ENCODE measurements at regions not wholly inside any gene's neighbourhood (a gene's known extent, or its start where the extent isn't known, plus 50 kb on each side); places are given as distances from the start of the nearest gene placed in this dataset.
"Not testable (repeated sequence)": the region's sequence is repeated elsewhere in the genome, so short reads cannot be mapped to it uniquely, and the experiment has no call there.

DNA sequence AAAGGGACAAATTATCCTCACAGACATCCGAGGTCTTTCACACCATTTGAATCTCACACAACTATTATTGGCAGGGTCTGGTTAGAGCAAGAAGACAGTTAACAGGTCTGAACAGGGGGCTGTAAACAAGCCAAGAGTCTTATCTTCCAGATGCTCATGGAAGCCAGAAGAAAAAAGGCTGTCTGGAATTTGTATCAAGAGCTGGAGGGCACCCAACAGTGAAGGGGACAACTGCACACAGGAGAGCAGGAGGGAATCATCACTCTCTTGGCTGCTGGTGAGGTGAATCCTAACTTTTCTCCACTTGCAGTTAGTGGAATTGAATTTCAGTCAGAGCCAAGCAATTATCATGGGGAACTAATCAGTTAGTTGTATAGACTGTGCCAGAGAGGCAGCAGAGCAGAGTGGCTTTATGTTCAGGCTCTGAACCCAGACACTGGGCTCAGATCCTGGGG lies 880.2 kb upstream of the AUTS2 start:
- Histone ChIP-seq H3K4me1 (ENCODE audit: control insufficient read depth in 1 of 2, insufficient read depth in 2 of 2, low read length in 2 of 2) (no peaks in the 10 kb centered on the region), H3K27me3 (ENCODE audit: low read depth, low read length) (no peaks in the 10 kb centered on the region), H3K4me3 (ENCODE audit: low read depth in 1 of 2, low read length in 2 of 2) (no peak overlapping the region), H3K27ac (ENCODE audit: low read length) (no peak overlapping the region), H3K9me3 (ENCODE audit: control insufficient read depth in 1 of 2, low read length in 2 of 2) (no peaks in the 10 kb centered on the region), H3K36me3 (ENCODE audit: control insufficient read depth in 1 of 2, insufficient read depth in 2 of 2, low read length in 2 of 2) (no peaks in the 10 kb centered on the region)

DNA sequence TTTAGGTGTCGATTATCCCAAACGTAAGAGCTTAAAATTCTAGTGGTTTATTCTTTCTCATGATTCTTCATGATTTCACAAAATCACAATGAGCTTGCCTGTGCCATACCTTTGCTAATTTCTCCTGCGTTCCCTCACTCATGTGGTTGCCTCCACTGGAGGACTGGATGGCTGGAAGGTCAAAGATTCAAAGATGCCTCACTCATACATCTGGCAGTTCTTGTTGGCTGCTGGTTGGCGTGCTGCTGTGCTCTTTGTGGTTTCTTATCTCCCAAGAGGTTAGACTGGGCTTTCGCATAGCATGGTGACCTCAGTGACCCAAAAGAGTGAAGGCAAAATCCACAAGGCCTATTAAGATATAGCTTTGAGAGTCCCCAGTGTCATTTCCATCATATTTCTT lies 877.6 kb upstream of the AUTS2 start:
- H3K27ac ChIP-seq (ENCODE audit: low read length): no peak overlapping the region
- no peaks in the 10 kb centered on the region for H3K36me3 ChIP-seq (ENCODE audit: control insufficient read depth in 1 of 2, insufficient read depth in 2 of 2, low read length in 2 of 2)
- H3K27me3 ChIP-seq (ENCODE audit: low read depth, low read length): no peaks in the 10 kb centered on the region
- H3K4me1 ChIP-seq (ENCODE audit: control insufficient read depth in 1 of 2, insufficient read depth in 2 of 2, low read length in 2 of 2): no peaks in the 10 kb centered on the region
- H3K4me3 ChIP-seq (ENCODE audit: low read depth in 1 of 2, low read length in 2 of 2): no peak overlapping the region
- no peaks in the 10 kb centered on the region for H3K9me3 ChIP-seq (ENCODE audit: control insufficient read depth in 1 of 2, low read length in 2 of 2)

DNA sequence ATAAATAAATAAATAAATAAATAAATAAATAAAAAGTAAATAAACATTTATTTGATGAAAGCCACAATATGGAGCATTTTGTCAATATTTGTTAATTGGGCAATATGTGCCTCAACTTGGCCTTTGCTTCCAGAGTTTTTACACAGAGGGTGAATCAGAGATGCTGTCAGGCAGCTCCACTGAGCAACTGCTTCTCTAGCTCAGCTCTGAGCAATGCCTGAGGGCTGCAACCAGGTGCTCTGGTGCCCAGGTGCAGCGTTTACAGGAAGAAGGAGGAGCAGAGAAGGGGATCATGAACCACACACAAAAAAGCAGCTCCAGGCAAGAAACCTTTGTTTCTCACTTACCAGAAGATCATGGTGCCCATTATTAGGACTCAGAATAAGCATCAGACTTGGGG lies 876.2 kb upstream of the AUTS2 start:
- no peaks in the 10 kb centered on the region for H3K27me3 ChIP-seq (ENCODE audit: low read depth, low read length)
- H3K4me3 ChIP-seq (ENCODE audit: low read depth in 1 of 2, low read length in 2 of 2): no peak overlapping the region
- no peaks in the 10 kb centered on the region for H3K36me3 ChIP-seq (ENCODE audit: control insufficient read depth in 1 of 2, insufficient read depth in 2 of 2, low read length in 2 of 2)
- no peaks in the 10 kb centered on the region for H3K4me1 ChIP-seq (ENCODE audit: control insufficient read depth in 1 of 2, insufficient read depth in 2 of 2, low read length in 2 of 2)
- H3K27ac ChIP-seq (ENCODE audit: low read length): no peak overlapping the region
- H3K9me3 ChIP-seq (ENCODE audit: control insufficient read depth in 1 of 2, low read length in 2 of 2): no peaks in the 10 kb centered on the region

DNA sequence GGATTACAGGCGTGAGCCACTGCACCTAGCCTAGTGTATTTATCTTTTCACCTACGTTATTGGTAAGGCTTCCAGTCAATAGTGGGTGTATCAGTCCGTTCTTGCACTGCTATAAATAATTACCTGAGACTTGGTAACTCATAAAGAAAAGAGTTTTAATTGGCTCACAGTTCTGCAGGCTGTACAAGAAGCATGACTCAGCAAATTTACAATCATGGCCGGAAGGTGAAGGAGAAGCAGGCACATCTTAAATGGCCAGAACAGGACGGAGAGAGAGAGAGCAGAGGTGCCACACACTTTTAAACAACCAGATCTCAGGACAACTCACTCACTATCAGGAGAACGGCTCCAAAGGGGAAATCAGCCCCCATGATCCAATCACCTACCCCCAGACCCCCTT lies 873.3 kb upstream of the AUTS2 start:
- Histone ChIP-seq H3K27me3 (ENCODE audit: low read depth, low read length) (no peaks in the 10 kb centered on the region), H3K36me3 (ENCODE audit: control insufficient read depth in 1 of 2, insufficient read depth in 2 of 2, low read length in 2 of 2) (no peaks in the 10 kb centered on the region), H3K4me3 (ENCODE audit: low read depth in 1 of 2, low read length in 2 of 2) (no peak overlapping the region), H3K27ac (ENCODE audit: low read length) (no peak overlapping the region), H3K9me3 (ENCODE audit: control insufficient read depth in 1 of 2, low read length in 2 of 2) (no peaks in the 10 kb centered on the region), H3K4me1 (ENCODE audit: control insufficient read depth in 1 of 2, insufficient read depth in 2 of 2, low read length in 2 of 2) (no peaks in the 10 kb centered on the region)

DNA sequence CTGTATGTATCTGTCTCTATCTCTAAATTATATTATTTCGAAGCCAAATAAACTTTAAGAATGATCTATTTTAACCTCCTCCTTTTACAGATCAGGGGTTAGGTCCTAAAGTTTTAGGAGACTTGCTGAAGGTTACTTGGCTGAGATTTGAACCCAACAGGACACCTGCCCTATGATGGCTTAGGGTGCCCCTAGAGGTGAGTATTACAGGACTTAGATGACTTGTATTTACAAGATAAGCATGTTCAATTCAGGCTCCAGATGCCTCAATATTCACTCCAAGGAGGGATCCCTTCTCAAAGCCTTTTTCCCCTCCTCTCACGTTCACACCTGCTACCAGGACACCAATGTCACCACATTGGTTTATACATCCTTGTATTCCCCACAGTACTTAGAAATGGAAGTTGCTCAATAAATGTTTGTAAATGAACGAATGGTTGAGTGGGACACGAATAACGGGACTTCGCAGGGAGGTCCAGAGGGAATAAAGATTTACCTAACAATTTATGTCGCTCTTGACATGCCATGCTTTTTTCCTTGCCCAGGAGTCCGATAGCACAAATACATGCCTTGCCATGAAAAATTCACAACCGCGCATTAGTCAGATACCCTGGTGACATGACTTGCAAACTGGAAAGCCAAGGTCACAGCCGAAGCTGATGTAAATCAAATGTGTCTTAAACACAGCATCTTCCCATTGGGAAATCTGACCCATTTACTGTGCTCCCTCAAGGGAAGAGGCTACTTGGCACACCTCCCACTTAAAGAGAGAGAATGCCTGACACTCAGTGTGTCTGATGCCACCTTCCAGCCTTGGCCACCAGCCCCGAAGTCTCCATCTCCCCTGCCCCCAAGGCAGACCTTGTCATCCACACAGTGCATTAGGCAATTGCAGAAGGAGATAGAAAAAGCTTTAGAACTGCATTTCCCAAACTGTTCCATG lies 872.2 kb upstream of the AUTS2 start:
- Histone ChIP-seq H3K4me3 (ENCODE audit: low read depth in 1 of 2, low read length in 2 of 2) (no peak overlapping the region), H3K27me3 (ENCODE audit: low read depth, low read length) (no peaks in the 10 kb centered on the region), H3K36me3 (ENCODE audit: control insufficient read depth in 1 of 2, insufficient read depth in 2 of 2, low read length in 2 of 2) (no peaks in the 10 kb centered on the region), H3K9me3 (ENCODE audit: control insufficient read depth in 1 of 2, low read length in 2 of 2) (no peaks in the 10 kb centered on the region), H3K27ac (ENCODE audit: low read length) (no peak overlapping the region), H3K4me1 (ENCODE audit: control insufficient read depth in 1 of 2, insufficient read depth in 2 of 2, low read length in 2 of 2) (no peaks in the 10 kb centered on the region)

DNA sequence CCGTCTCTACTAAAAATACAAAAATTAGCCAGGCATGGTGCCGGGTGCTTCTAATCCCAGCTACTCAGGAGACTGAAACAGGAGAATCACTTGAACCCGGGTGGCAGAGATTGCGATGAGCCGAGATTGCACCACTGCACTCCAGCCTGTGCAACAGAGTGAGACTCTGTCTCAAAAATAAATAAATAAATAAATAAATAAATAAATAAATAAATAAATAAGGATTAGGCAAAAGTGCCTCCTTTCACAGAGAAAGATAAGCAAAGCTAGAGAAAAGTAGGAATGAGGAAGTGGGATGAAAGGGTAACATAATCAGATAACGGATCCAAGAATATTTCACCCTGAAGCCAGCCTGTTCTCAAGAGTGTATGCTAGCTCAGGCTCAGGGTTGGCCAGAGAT lies 869.6 kb upstream of the AUTS2 start:
- H3K4me3 ChIP-seq (ENCODE audit: low read depth in 1 of 2, low read length in 2 of 2); H3K27ac ChIP-seq (ENCODE audit: low read length): not testable (repeated sequence)

DNA sequence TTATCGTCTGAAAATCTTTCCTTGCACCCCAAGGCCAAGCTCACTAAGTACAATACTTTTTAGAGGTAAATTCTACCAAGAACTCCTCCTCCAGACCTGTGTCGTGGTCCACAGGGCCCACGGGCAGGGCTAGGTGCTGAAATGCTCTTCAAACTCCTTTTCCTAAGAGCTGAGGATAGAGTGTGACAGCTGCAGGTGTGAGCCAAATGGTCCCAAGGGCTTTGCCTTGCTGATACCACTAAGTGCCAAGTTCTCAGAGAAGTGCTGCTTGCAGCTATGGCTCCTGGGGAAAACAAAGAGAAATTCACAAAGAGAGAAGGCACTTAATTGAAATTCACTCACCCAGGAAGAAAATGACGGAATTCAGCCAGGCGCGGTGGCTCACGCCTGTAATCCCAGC lies 868.9 kb upstream of the AUTS2 start:
- no peak overlapping the region for H3K27ac ChIP-seq (ENCODE audit: low read length)
- no peaks in the 10 kb centered on the region for H3K4me1 ChIP-seq (ENCODE audit: control insufficient read depth in 1 of 2, insufficient read depth in 2 of 2, low read length in 2 of 2)
- no peaks in the 10 kb centered on the region for H3K9me3 ChIP-seq (ENCODE audit: control insufficient read depth in 1 of 2, low read length in 2 of 2)
- no peaks in the 10 kb centered on the region for H3K36me3 ChIP-seq (ENCODE audit: control insufficient read depth in 1 of 2, insufficient read depth in 2 of 2, low read length in 2 of 2)
- no peak overlapping the region for H3K4me3 ChIP-seq (ENCODE audit: low read depth in 1 of 2, low read length in 2 of 2)
- no peaks in the 10 kb centered on the region for H3K27me3 ChIP-seq (ENCODE audit: low read depth, low read length)

More for the DNA sequence above, 869.6 kb upstream of the AUTS2 start:
- H3K4me1 ChIP-seq (ENCODE audit: control insufficient read depth in 1 of 2, insufficient read depth in 2 of 2, low read length in 2 of 2); H3K9me3 ChIP-seq (ENCODE audit: control insufficient read depth in 1 of 2, low read length in 2 of 2); H3K36me3 ChIP-seq (ENCODE audit: control insufficient read depth in 1 of 2, insufficient read depth in 2 of 2, low read length in 2 of 2); H3K27me3 ChIP-seq (ENCODE audit: low read depth, low read length): not testable (repeated sequence)

DNA sequence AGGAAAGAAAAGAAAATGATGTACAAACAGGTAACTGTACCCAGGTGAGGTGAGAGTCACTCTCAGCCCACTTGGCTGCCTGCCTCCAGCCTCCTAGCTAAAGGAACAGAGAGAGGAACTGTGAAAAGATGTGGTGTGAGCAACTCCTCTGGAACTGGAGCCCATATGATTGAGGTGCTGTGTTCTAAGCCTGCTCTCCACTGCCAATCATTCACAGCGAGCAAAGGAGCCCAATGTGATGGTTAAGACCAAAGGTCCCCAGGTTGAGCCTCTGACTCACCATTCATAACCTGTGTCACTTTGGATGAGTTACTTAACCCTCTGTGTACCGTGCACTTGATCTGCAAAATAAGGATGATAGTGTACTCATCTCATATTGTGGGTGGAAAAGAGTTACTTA lies 868.1 kb upstream of the AUTS2 start:
- Histone ChIP-seq H3K27me3 (ENCODE audit: low read depth, low read length) (no peaks in the 10 kb centered on the region), H3K4me3 (ENCODE audit: low read depth in 1 of 2, low read length in 2 of 2) (no peak overlapping the region), H3K9me3 (ENCODE audit: control insufficient read depth in 1 of 2, low read length in 2 of 2) (no peaks in the 10 kb centered on the region), H3K4me1 (ENCODE audit: control insufficient read depth in 1 of 2, insufficient read depth in 2 of 2, low read length in 2 of 2) (no peaks in the 10 kb centered on the region), H3K27ac (ENCODE audit: low read length) (no peak overlapping the region), H3K36me3 (ENCODE audit: control insufficient read depth in 1 of 2, insufficient read depth in 2 of 2, low read length in 2 of 2) (no peaks in the 10 kb centered on the region)

DNA sequence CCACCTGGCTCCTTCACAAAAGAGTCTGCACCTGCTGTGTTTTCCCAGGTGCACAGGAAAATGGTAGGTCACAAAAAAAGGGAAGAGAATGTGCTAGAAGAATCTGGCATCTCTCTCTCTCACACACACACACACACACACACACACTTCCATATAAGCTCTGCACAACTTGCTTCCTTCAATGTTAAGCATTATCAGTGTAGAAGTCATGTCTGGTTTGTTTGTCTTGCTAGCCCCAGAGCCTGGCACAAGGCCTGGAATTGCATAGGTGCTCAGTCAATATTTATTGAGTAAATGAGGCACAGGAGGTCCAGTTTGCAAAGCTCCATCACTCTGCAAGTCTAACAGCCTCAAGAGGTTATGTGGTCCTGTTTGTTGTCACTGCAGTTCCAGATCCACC lies 867.3 kb upstream of the AUTS2 start:
- Histone ChIP-seq H3K36me3 (ENCODE audit: control insufficient read depth in 1 of 2, insufficient read depth in 2 of 2, low read length in 2 of 2) (no peaks in the 10 kb centered on the region), H3K27me3 (ENCODE audit: low read depth, low read length) (no peaks in the 10 kb centered on the region), H3K4me1 (ENCODE audit: control insufficient read depth in 1 of 2, insufficient read depth in 2 of 2, low read length in 2 of 2) (no peaks in the 10 kb centered on the region), H3K4me3 (ENCODE audit: low read depth in 1 of 2, low read length in 2 of 2) (no peak overlapping the region), H3K9me3 (ENCODE audit: control insufficient read depth in 1 of 2, low read length in 2 of 2) (no peaks in the 10 kb centered on the region), H3K27ac (ENCODE audit: low read length) (no peak overlapping the region)

DNA sequence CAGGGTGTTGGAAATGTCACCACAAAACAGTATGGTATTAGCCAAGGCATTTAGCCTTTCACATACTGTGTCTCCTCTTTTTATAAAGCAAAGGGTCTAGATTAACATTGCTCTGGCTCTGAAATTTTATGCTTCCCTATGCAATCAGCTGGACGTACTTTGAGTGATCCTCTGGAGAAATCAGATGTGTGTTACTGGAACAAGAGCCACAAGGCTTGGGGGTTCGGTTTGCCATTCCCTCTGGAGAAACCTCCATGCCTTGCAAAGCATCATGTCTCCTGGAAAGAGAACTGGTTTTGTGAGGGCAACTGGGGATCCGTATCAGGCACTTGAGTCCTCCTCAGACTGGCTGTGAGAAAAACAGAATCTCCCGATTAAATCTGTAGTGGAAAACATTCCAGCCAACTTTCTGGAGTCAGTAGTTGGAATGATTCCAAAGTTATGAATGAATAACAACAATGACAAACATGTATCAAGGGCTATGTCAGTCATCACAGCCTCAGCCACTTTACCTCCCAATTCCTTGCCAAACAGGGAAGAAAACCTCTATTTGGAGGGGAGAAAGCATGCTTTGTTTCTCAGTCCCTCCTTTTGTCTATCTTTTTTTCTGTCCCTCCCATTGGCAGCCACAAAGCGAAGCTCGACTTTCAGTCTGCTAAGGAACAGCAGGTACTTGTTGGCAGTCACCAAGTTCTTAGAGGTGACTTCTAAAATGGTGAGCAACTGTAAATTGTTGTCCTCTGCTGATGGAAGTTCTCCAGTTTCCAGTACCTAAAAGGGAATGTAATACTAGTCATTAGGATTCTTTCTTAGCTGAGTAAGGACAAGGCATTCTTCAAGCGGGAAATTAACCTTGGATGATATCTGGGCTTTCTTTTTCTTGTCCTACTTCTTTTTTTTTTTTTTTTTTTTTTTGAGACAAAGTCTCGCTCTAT lies 864.8 kb upstream of the AUTS2 start:
- Histone ChIP-seq H3K36me3 (ENCODE audit: control insufficient read depth in 1 of 2, insufficient read depth in 2 of 2, low read length in 2 of 2) (no peaks in the 10 kb centered on the region), H3K4me3 (ENCODE audit: low read depth in 1 of 2, low read length in 2 of 2) (no peak overlapping the region), H3K9me3 (ENCODE audit: control insufficient read depth in 1 of 2, low read length in 2 of 2) (no peaks in the 10 kb centered on the region), H3K27ac (ENCODE audit: low read length) (no peak overlapping the region), H3K4me1 (ENCODE audit: control insufficient read depth in 1 of 2, insufficient read depth in 2 of 2, low read length in 2 of 2) (no peaks in the 10 kb centered on the region), H3K27me3 (ENCODE audit: low read depth, low read length) (no peaks in the 10 kb centered on the region)

DNA sequence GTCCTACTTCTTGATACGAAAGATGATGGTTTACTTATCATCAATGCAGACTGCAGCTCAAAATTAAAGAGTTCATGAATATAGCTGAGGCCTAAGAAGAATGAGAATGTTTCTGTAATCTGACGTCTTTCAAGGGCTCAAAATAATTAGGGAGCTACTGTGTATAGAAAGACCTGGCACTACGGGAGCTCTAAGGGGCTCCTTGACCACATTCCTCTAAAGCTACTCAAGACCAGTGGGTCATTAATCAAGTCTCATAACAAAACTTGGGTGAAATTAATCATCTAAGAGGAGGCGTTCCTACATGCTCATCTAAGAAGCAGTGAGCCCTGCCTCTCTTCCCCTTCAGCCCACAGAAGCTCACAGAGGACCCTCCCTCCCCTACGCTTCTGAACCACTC lies 863.8 kb upstream of the AUTS2 start:
- no peaks in the 10 kb centered on the region for H3K36me3 ChIP-seq (ENCODE audit: control insufficient read depth in 1 of 2, insufficient read depth in 2 of 2, low read length in 2 of 2)
- H3K9me3 ChIP-seq (ENCODE audit: control insufficient read depth in 1 of 2, low read length in 2 of 2): no peaks in the 10 kb centered on the region
- H3K4me1 ChIP-seq (ENCODE audit: control insufficient read depth in 1 of 2, insufficient read depth in 2 of 2, low read length in 2 of 2): no peaks in the 10 kb centered on the region
- no peaks in the 10 kb centered on the region for H3K27me3 ChIP-seq (ENCODE audit: low read depth, low read length)
- H3K27ac ChIP-seq (ENCODE audit: low read length): no peak overlapping the region
- H3K4me3 ChIP-seq (ENCODE audit: low read depth in 1 of 2, low read length in 2 of 2): no peak overlapping the region

Measured in muscle layer of duodenum (tissue), 2 donors.